ENCODE measurements at regions not wholly inside any gene's neighbourhood (a gene's known extent, or its start where the extent isn't known, plus 50 kb on each side); places are given as distances from the start of the nearest gene placed in this dataset.

GRCh38 chr2:144597894-144598593, 78.1 kb upstream of the ZEB2 start:
- ChIA-PET CTCF (no interaction called here), POLR2A (no interaction called here)
- Histone ChIP-seq H3K27ac (ENCODE audit: extremely low read depth, low read depth, low read length) (no peak overlapping the region), H3K36me3 (ENCODE audit: control insufficient read depth in 2 of 2, insufficient read depth in 1 of 2, low read length in 2 of 2) (no peaks in the 10 kb centered on the region), H3K4me1 (ENCODE audit: control insufficient read depth, insufficient read depth, low read length) (no peaks in the 10 kb centered on the region), H3K9me3 (ENCODE audit: control insufficient read depth, insufficient read depth, low read depth, low read length) (no peaks in the 10 kb centered on the region), H3K4me3 (ENCODE audit: low read depth, low read length) (no peak overlapping the region)
- no peak for TF ChIP-seq ZNF701 (tag by site-specific recombination; IDR thresholded peaks at IDR 0.05)
- TF ChIP-seq ZNF768 (tag by site-specific recombination; IDR thresholded peaks at IDR 0.05), result no peak
- TF ChIP-seq ZNF302 (tag by site-specific recombination; IDR thresholded peaks at IDR 0.05; ENCODE audit: low read depth), result no peak
- no peak for TF ChIP-seq ZNF2 (tag by site-specific recombination; IDR thresholded peaks at IDR 0.05)
- no peak for TF ChIP-seq ZNF362 (tag by site-specific recombination; IDR thresholded peaks at IDR 0.05)
- no peak for TF ChIP-seq ZNF148 (tag by site-specific recombination; IDR thresholded peaks at IDR 0.05; ENCODE audit: borderline replicate concordance)
- no peak for TF ChIP-seq ZNF398 (tag by site-specific recombination; IDR thresholded peaks at IDR 0.05)
- TF ChIP-seq YY1 (tag by site-specific recombination; IDR thresholded peaks at IDR 0.05), result no peak
- no peak for TF ChIP-seq SETDB1 (IDR thresholded peaks at IDR 0.05; ENCODE audit: insufficient read length, low read length)
- no peak for TF ChIP-seq PBX3 (CRISPR knock-in tag; IDR thresholded peaks at IDR 0.05)

GRCh38 chr2:144597388-144597787, 77.5 kb upstream of the ZEB2 start:
- Histone ChIP-seq H3K9me3 (ENCODE audit: control insufficient read depth, insufficient read depth, low read depth, low read length) (no peaks in the 10 kb centered on the region), H3K36me3 (ENCODE audit: control insufficient read depth in 2 of 2, insufficient read depth in 1 of 2, low read length in 2 of 2) (no peaks in the 10 kb centered on the region), H3K4me3 (ENCODE audit: low read depth, low read length) (no peak overlapping the region), H3K27ac (ENCODE audit: extremely low read depth, low read depth, low read length) (no peak overlapping the region), H3K4me1 (ENCODE audit: control insufficient read depth, insufficient read depth, low read length) (no peaks in the 10 kb centered on the region)
- CTCF ChIA-PET, result no interaction called here
- TF ChIP-seq ZNF560 (tag by site-specific recombination; IDR thresholded peaks at IDR 0.05; ENCODE audit: borderline replicate concordance), result no peak
- POLR2A ChIA-PET, result no interaction called here

- Histone ChIP-seq H3K9me3 (ENCODE audit: control insufficient read depth, insufficient read depth, low read depth, low read length) (no peaks in the 10 kb centered on the region), H3K36me3 (ENCODE audit: control insufficient read depth in 2 of 2, insufficient read depth in 1 of 2, low read length in 2 of 2) (no peaks in the 10 kb centered on the region), H3K4me1 (ENCODE audit: control insufficient read depth, insufficient read depth, low read length) (no peaks in the 10 kb centered on the region), H3K4me3 (ENCODE audit: low read depth, low read length) (no peak overlapping the region), H3K27ac (ENCODE audit: extremely low read depth, low read depth, low read length) (no peak overlapping the region)
- CTCF ChIA-PET, result no interaction called here
- POLR2A ChIA-PET, result no interaction called here
- no peak for TF ChIP-seq ZNF768 (tag by site-specific recombination; IDR thresholded peaks at IDR 0.05)
- TF ChIP-seq ZFP41 (tag by site-specific recombination; IDR thresholded peaks at IDR 0.05; ENCODE audit: borderline replicate concordance), result no peak
- no peak for TF ChIP-seq ZNF624 (tag by site-specific recombination; IDR thresholded peaks at IDR 0.05)
- no peak for TF ChIP-seq ZBTB26 (tag by site-specific recombination; optimal IDR thresholded peaks at IDR 0.05)
- TF ChIP-seq ZSCAN18 (tag by site-specific recombination; IDR thresholded peaks at IDR 0.05), result no peak
- TF ChIP-seq SCRT2 (tag by site-specific recombination; IDR thresholded peaks at IDR 0.05), result no peak
- no peak for TF ChIP-seq ZNF324 (tag by site-specific recombination; IDR thresholded peaks at IDR 0.05)
- no peak for TF ChIP-seq ZNF157 (tag by site-specific recombination; IDR thresholded peaks at IDR 0.05)
These were observed 76.4 kb upstream of the ZEB2 start for GRCh38 chr2:144596073-144596871.

Data from HEK293 (cell line).